DMS153 treated with DMSO at 0.1 percent for 48 hours (cell line): ENCODE measurements at regions not wholly inside any gene's neighbourhood (a gene's known extent, or its start where the extent isn't known, plus 50 kb on each side); places are given as distances from the start of the nearest gene placed in this dataset.
A peak's percentile ranks its signal among the peaks of the same experiment; 100 is the strongest.

Experiments
- DNase-seq: peaks from one replicate; lab custom pipeline; 2025; ENCODE audit not compliant: unreplicated experiment; lab: John Stamatoyannopoulos, UW

GRCh38 chr5:141753143-141753970 lies 71.3 kb upstream of the ARAP3 start:
- no peak for DNase-seq

GRCh38 chr5:141747152-141748141 lies 65.4 kb upstream of the ARAP3 start:
- peak; percentile 20 for DNase-seq

DNA sequence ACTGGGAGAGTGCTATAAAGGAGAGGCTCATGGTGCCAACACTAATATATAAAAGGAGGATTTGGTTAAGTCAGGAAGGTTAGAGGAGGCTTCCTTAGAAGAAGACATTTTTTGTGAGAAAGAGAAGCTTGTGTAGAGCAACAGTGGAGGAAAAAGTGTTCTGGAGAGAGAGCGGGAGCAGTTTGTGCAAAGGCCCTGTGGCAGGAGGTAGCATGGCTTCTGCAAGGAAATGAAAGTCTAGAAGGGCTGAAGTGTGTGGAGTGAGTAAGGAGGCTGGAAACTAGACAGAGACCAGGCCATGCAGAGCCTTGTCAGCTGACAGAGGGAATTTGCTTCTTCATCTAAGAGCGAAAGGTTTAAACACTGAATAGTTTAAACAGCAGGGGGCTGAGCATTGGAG lies 64.4 kb upstream of the ARAP3 start:
- DNase-seq, result no peak

- DNase-seq, result no peak
These were observed 63.4 kb upstream of the ARAP3 start for GRCh38 chr5:141745390-141745789.

- peak; percentile 39 for DNase-seq
These were observed 61.8 kb upstream of the ARAP3 start for GRCh38 chr5:141743866-141744272.

DNA sequence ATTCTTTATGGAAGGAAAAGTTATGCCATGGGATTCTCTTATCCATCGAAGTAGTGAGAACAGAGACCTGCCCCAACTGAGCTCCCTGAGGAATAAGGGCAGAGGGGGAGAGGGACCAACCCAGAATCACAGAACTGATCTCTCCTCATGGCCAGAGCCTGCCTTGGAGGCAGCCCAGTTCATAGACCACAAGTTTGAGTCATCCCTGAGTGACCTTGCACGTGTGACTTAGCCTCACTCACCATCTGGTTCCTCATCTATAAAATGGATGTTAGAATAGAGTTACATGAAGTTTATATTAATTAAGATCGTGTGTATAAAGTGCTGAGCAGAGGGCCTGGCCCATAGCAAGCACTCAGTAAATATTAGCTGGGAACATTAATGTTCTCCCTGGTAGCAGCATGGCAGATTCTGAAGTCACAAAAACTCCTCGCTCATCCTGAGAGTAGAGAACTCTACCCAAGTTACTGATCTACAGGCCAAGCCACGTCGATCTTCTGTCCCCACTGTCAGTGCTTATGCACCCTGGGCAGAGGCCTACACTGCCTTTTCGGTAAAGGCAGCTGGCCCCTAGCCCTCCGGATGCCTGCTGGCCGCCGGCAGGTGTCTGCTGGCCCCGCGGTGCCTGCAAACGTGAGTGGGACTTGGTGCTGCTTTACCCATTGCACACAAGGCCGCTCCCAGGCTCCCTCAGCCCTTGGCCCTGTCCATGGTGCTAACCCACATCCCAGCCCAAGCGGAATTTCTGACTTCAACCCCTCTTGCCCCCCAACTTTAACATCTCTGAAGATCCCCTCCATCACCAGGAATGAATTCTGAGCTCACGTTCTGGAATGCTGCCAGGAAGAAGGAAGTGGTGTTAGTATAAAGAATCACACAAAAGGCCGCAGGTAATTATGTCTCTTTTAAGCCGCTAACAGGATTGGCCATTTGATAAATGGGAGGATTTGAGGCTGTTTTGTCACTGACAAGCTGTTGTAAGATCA lies 61.1 kb upstream of the ARAP3 start:
- no peak for DNase-seq

- no peak for DNase-seq
These were observed 60.1 kb upstream of the ARAP3 start for GRCh38 chr5:141742144-141742543.

DNA sequence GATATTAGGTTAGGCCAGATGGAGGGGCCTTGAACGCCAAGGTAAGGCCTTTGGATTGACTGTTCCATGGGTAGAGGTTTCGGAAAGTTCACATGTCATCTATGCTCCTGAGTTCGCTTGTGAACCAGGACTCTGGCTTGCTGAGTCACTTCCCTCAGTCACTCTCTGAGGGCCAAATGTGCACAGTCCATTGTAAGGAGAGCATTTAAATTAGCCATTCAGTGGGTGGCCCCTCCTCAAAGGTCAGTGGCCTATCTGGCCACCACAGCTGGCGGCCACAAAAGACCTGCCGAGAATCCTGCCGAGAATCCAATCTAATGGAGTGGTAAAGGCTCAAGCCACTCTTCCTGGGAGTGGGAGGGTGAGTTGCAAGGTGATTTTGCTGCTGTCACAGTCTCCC lies 58.9 kb upstream of the ARAP3 start:
- DNase-seq, result no peak

DNA sequence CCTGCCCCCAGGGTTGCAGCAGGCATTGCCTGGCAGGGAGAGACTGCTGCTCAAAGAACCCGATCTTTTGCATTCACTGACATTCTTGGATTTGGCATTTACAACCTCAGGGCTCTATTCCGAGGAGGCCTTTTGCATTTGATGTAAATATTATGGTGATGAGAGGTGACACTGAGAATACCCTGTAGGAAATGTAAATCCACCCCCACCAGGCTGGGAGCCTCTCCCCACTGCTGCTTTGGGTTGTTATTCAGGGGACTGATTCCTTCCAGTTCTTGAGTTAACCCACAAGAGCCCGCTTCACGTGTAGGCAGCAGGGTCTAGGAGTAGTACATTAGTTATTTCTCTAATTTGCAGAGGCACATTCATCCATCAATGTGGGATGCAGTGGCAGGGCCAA lies 55.5 kb upstream of the ARAP3 start:
- DNase-seq, result no peak

GRCh38 chr5:141735823-141736222 lies 53.8 kb upstream of the ARAP3 start:
- no peak for DNase-seq

DNA sequence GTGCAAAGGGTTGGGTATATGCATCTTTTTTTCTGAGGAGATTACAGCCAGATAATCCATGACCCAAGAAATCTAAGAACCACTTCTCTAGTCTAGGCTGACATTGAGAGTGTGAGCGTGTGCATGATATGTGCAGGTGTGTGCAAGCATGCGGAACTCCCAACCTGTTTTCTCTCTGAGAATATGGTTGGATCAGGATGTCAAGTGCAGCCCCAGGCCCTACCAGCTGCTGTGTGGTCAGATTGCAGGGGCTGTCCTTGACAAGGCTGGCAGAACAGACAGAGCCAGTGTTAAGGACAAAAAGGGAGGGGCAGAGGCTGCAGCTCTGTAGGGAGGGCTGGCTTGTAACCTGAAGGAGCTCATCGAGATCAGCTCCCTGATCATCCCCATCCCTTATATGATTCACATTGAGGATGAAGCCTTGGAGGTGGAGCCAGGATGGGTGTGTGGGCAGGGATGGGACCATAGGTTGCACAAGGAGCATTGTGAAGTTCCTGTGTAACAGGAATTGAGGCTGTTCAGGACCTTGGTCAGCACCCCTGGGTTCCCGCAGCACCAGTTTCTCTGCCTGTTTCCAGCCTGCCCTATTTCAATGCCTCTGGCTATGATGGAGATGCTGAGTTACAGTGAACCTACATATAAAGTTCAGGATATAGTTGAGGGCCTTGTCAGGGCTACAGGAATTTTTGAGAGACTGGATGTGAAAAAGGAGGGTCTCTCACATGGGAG lies 52.6 kb upstream of the ARAP3 start:
- no peak for DNase-seq

- no peak for DNase-seq
These were observed 51.2 kb upstream of the ARAP3 start for GRCh38 chr5:141733198-141733597.

GRCh38 chr5:141732417-141732816 lies 50.4 kb upstream of the ARAP3 start:
- DNase-seq, result no peak
